ENCODE measurements at regions not wholly inside any gene's neighbourhood (a gene's known extent, or its start where the extent isn't known, plus 50 kb on each side); places are given as distances from the start of the nearest gene placed in this dataset.

DNA sequence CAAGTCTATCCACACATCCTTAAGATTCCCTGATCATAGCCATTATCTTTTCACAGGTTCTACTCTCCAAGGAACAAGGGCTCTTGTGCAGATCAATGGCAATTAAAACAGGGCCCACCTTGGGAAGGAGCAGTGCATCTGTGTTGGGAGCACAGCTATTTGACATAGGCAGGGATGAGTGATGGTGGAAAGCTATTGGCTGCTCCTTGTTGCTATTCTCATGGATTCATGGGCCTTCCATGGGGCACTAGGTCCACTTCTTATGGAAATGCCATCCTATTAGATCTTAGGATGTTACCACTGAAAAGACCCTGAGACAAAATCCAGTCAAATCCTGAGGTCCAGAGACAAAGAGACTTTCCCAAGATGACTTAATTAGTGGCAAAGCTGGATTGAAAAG is 148.6 kb upstream of the MTNR1B start:
- POLR2A ChIA-PET = no interaction called here
- no peak overlapping the region for H3K27ac Mint-ChIP-seq
- no peaks in the 10 kb centered on the region for H3K4me1 Mint-ChIP-seq
- no peaks in the 10 kb centered on the region for H3K36me3 Mint-ChIP-seq (ENCODE audit: low read depth)
- H3K9me3 Mint-ChIP-seq = no peaks in the 10 kb centered on the region
- no peak overlapping the region for H3K4me3 Mint-ChIP-seq
- H3K27me3 Mint-ChIP-seq = peaks cover 3% of the 10 kb centered on the region
- CTCF ChIA-PET = no interaction called here
- DNase-seq = no peak

DNA sequence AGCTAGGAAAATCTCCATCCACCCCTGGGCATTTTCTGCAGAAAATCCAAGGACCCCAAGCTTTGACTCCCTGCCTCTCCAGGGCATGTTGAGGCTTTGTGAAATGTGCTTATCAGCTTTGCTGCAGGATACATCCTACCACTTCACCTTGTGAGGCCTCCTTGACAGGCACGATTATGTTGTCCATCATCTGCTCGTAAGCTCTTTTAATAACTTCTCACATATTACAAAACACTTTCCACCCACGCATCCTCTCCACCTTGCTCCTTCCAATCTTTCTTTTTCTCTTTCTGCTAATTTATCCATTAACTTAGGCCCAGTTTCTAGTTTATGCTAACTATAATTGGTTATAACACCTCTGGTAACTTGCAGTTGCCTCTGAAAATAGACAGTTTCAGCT is 147.0 kb upstream of the MTNR1B start:
- no peaks in the 10 kb centered on the region for H3K9me3 Mint-ChIP-seq
- H3K4me3 Mint-ChIP-seq = no peak overlapping the region
- ChIA-PET POLR2A (no interaction called here), CTCF (no interaction called here)
- H3K27me3 Mint-ChIP-seq = peaks cover 3% of the 10 kb centered on the region
- DNase-seq = no peak
- H3K27ac Mint-ChIP-seq = no peak overlapping the region
- no peaks in the 10 kb centered on the region for H3K36me3 Mint-ChIP-seq (ENCODE audit: low read depth)
- no peaks in the 10 kb centered on the region for H3K4me1 Mint-ChIP-seq

DNA sequence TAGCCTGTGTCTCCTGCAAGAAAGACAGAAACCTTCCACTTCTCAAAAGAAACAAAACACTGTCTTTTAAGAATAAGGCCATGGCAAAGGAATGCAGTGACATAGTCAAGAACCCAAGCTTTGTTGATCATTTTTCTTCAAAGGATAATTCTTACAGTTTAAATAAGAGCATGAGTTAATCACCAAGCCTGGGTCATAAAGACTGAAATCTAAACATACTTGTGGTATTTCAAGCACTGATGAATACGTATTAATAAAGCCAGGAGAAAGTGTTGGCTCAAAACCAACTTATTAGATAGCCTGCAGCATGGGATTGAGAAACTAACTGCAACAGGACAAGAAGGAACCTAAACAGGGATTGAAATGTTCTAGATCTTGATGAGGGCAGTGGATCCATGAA is 143.3 kb upstream of the MTNR1B start:
- no peaks in the 10 kb centered on the region for H3K9me3 Mint-ChIP-seq
- POLR2A ChIA-PET = no interaction called here
- no peaks in the 10 kb centered on the region for H3K36me3 Mint-ChIP-seq (ENCODE audit: low read depth)
- H3K4me1 Mint-ChIP-seq = no peaks in the 10 kb centered on the region
- peaks cover 3% of the 10 kb centered on the region for H3K27me3 Mint-ChIP-seq
- CTCF ChIA-PET = no interaction called here
- no peak overlapping the region for H3K27ac Mint-ChIP-seq
- DNase-seq = no peak
- no peak overlapping the region for H3K4me3 Mint-ChIP-seq

DNA sequence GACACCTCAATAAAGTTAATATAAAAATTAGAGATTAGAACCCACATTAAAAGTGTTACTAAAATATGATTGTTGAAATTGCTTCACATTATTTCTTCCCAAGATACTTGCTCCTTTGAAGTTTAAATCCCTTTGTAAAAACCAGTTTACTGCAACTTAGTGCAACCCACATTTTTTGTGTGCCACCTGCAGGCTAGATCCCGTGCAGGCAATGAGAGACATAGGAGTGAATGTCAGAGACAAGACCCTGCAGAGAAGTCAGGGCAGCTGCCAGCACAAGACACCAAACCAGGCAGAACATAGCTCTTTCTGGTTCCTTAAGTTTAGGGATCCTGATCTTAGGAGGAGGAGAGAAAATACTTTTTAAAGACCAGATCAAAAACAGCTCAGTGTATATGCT is 142.8 kb upstream of the MTNR1B start:
- peaks cover 3% of the 10 kb centered on the region for H3K27me3 Mint-ChIP-seq
- no peak overlapping the region for H3K27ac Mint-ChIP-seq
- ChIA-PET CTCF (no interaction called here), POLR2A (no interaction called here)
- H3K9me3 Mint-ChIP-seq = no peaks in the 10 kb centered on the region
- H3K4me3 Mint-ChIP-seq = no peak overlapping the region
- H3K36me3 Mint-ChIP-seq (ENCODE audit: low read depth) = no peaks in the 10 kb centered on the region
- no peaks in the 10 kb centered on the region for H3K4me1 Mint-ChIP-seq
- no peak for DNase-seq

DNA sequence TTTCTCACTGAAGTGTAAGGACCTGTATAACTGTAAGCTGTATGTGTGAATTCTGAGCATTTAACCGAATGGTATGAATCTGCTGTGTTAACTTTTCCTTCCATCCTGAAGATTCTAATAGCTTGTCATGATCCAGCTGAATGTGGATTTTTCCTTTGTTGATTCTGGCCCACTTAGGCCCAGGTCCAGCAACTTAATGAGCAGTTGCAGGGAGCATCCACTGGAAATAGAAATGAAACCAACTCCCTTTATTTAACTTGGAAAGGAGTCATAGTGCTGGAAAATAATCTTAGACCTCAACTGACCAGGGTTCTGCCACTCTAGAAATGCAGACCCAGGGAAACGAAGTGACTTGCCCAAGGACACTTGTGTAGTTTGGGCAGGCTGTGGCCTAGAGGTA is 142.3 kb upstream of the MTNR1B start:
- POLR2A ChIA-PET = no interaction called here

DNA sequence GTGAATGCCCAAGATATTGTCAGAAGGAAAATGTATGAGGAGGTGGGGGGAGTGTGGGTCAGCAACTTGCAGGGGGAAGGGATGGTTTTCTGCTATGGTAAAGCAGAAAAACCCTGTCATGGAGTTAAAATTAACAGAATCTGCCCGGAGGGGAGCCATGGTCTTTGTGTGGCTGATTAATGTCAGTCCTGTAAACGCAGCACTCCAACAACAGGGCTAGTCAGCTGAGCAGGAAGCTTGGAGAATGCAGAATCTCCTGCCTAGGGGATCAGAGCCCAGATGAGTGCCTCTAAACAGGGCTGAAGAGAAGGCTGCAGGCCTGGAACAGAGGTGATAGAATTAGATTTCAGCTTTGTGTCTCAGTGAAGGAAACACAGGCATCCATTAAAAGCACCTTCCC is 140.9 kb upstream of the MTNR1B start:
- POLR2A ChIA-PET = no interaction called here

More for the DNA sequence above, 142.3 kb upstream of the MTNR1B start:
- H3K27ac Mint-ChIP-seq = no peak overlapping the region
- no peaks in the 10 kb centered on the region for H3K36me3 Mint-ChIP-seq (ENCODE audit: low read depth)
- H3K4me3 Mint-ChIP-seq = no peak overlapping the region
- H3K27me3 Mint-ChIP-seq = peaks cover 3% of the 10 kb centered on the region
- no peaks in the 10 kb centered on the region for H3K9me3 Mint-ChIP-seq
- no peaks in the 10 kb centered on the region for H3K4me1 Mint-ChIP-seq
- no peak for DNase-seq
- CTCF ChIA-PET = no interaction called here

DNA sequence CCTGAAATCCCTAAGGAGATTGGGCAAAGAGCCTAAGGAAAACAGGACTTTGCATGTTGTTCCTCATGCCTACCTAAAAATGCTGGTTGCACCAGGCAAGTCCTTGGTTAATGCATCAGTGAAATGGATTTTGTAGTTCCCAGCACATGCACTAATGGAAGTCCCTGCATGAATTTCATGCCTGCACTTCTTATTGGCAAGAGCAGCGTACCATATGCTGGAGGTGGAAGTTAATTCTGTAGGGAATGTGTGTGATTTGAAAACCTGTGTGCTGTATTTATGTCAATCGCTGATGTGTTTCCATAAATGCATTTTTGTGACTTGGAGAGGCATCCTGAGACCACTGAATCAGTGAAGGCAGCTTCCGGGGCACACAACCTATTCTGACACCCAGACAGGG is 140.3 kb upstream of the MTNR1B start:
- Mint-ChIP-seq H3K4me3 (no peak overlapping the region), H3K4me1 (no peaks in the 10 kb centered on the region), H3K27ac (no peak overlapping the region), H3K9me3 (no peaks in the 10 kb centered on the region), H3K36me3 (ENCODE audit: low read depth) (no peaks in the 10 kb centered on the region), H3K27me3 (peaks cover 3% of the 10 kb centered on the region)
- no peak for DNase-seq
- ChIA-PET POLR2A (no interaction called here), CTCF (no interaction called here)

More for the DNA sequence above, 140.9 kb upstream of the MTNR1B start:
- no peak for DNase-seq
- CTCF ChIA-PET = no interaction called here
- Mint-ChIP-seq H3K9me3 (no peaks in the 10 kb centered on the region), H3K4me1 (no peaks in the 10 kb centered on the region), H3K27me3 (peaks cover 3% of the 10 kb centered on the region), H3K36me3 (ENCODE audit: low read depth) (no peaks in the 10 kb centered on the region), H3K4me3 (no peak overlapping the region), H3K27ac (no peak overlapping the region)

DNA sequence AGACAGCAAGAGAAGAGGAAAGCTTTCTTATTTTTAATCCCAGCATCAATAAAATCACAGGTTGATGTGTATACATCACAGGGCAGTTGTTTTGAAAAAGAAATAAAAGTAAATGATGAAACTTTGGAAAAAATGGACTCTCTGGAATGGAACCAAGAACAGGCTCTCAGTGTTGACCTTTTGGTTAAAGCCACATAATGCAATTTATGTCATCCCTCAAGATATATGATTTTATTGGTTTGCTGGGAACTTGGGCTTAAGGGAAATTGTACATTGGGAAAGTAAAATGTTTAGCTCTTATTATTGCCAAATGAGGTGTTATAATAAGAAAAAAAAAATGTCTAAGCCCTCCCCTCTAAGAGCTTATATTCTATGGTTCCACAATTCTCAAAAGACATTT is 139.8 kb upstream of the MTNR1B start:
- CTCF ChIA-PET = no interaction called here
- H3K4me3 Mint-ChIP-seq = no peak overlapping the region
- no peaks in the 10 kb centered on the region for H3K36me3 Mint-ChIP-seq (ENCODE audit: low read depth)
- POLR2A ChIA-PET = no interaction called here
- H3K27me3 Mint-ChIP-seq = peaks cover 3% of the 10 kb centered on the region
- DNase-seq = no peak
- H3K27ac Mint-ChIP-seq = no peak overlapping the region
- no peaks in the 10 kb centered on the region for H3K9me3 Mint-ChIP-seq
- H3K4me1 Mint-ChIP-seq = no peaks in the 10 kb centered on the region

DNA sequence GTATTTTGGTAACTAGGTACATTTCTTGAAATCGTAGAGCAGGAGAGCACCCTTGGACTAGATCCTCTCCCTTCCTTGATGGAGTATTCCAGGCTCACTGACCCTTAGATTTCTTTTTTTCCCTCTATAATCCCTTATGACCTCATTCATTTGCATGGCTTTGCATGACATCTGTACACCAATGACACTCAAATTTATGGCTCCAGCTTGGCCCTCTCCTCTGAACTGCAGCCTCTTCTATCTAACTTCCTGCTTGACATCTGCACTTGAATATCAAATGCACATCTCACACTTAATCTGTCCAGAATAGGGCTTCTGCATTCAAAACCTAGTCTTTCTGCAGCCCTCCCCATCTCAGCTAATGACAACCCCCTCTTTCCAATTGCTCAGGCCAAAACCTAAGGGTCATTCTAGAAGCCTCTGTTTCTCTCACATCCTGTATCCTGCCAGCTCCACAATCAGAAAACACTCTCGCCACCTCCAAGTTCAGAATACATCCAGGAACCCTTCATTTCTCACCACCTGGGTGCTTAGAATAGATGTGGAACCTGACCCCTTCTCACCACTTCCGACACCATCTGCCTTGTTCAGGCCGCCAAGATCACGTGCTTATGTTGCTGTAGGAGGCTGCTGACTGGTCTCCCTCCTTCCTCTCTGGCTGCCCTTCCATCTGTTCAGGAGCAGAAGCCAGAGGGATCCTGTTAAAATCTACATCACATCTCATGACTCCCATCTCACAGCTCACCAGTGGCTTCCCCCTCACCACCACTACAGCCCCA is 138.9 kb upstream of the MTNR1B start:
- no peaks in the 10 kb centered on the region for H3K27me3 Mint-ChIP-seq
- DNase-seq = no peak
- no peak overlapping the region for H3K27ac Mint-ChIP-seq
- no peaks in the 10 kb centered on the region for H3K4me1 Mint-ChIP-seq
- POLR2A ChIA-PET = no interaction called here
- no peak overlapping the region for H3K4me3 Mint-ChIP-seq
- CTCF ChIA-PET = no interaction called here
- no peaks in the 10 kb centered on the region for H3K36me3 Mint-ChIP-seq (ENCODE audit: low read depth)
- H3K9me3 Mint-ChIP-seq = no peaks in the 10 kb centered on the region

DNA sequence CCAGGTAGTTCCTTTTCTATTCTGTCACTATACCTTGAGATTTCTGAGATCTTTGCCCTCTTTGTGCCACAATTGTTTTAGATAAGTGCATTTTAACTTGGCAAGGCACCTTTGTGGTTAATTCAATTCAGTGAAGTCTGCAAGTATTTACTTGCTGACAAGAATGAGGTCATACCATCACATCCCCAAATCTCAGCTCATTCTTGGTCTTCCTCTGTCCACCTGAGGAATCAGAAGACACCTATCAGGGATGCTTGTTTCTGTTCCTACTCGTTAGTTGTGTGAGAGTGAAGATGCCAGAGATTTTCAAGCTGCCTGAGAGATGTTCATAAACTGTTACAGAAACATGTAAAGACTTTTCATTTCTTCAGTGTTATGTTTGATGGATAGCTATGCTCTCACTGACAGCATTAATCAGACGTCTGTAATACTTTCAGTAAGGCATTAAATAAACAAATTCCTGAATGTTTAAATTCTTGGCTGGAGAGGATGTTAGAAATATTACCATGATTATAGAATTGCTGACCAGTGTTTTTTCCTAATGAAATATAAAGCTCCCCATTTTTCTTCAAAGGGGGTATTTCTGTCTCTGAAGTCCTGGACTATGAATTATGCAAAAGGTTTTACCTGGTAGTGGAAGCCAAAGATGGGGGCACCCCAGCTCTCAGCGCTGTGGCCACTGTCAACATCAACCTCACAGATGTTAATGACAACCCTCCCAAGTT is 135.0 kb upstream of the MTNR1B start:
- H3K4me1 Mint-ChIP-seq = no peaks in the 10 kb centered on the region
- no peak overlapping the region for H3K4me3 Mint-ChIP-seq
- H3K9me3 Mint-ChIP-seq = no peaks in the 10 kb centered on the region
- no peak overlapping the region for H3K27ac Mint-ChIP-seq
- H3K36me3 Mint-ChIP-seq (ENCODE audit: low read depth) = no peaks in the 10 kb centered on the region
- DNase-seq = no peak
- POLR2A ChIA-PET = no interaction called here
- CTCF ChIA-PET = no interaction called here
- no peaks in the 10 kb centered on the region for H3K27me3 Mint-ChIP-seq

DNA sequence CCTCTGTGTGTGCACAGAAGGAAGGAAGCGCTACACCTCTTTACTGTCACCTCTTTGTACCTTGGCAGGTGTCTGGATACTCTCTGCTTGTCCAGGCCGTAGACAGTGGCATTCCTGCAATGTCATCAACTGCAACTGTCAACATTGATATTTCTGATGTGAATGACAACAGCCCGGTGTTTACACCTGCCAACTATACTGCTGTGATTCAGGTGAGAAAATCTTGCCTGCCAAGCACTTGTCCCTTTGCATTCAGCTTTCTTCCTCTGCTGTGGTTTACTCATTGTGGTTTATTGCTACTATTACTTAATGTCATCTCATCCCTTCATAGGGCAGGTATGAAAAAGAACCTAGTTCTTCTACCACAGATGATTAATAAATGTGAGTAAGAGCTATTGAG is 131.9 kb upstream of the MTNR1B start:
- no peak for DNase-seq
- Mint-ChIP-seq H3K4me3 (no peak overlapping the region), H3K9me3 (no peaks in the 10 kb centered on the region), H3K36me3 (ENCODE audit: low read depth) (no peaks in the 10 kb centered on the region), H3K4me1 (no peaks in the 10 kb centered on the region), H3K27ac (no peak overlapping the region), H3K27me3 (no peaks in the 10 kb centered on the region)
- POLR2A ChIA-PET = no interaction called here
- CTCF ChIA-PET = no interaction called here

DNA sequence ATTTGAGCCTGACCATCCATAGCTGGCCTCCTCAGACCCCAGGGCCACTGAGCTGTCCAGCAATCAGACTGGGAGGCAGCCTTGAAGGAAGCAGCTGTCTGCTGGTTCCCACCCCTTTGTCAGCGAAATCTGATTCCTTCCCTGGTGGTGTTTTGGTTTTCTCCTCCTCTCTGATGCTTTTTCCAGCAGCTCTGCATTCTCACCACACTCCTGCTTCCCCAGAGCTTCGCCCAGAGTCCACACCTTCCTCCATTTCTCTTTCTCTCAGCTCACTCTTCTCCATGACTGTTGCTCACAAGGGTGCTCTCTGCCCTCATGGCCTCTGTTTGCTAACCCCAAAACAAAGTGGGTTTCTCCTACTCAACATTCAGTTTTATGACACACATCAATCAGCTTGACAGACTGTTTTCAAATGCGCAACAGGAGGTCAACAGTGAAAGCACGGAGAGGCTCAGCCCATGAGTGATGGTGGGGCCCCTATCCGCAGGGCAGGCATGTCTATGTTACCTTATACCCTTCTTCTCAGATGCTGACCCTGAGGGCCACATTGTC is 130.6 kb upstream of the MTNR1B start:
- POLR2A ChIA-PET = no interaction called here
- H3K27ac Mint-ChIP-seq = no peak overlapping the region
- DNase-seq = no peak
- no peaks in the 10 kb centered on the region for H3K4me1 Mint-ChIP-seq
- CTCF ChIA-PET = no interaction called here
- H3K4me3 Mint-ChIP-seq = no peak overlapping the region
- no peaks in the 10 kb centered on the region for H3K27me3 Mint-ChIP-seq
- H3K9me3 Mint-ChIP-seq = no peaks in the 10 kb centered on the region
- no peaks in the 10 kb centered on the region for H3K36me3 Mint-ChIP-seq (ENCODE audit: low read depth)

DNA sequence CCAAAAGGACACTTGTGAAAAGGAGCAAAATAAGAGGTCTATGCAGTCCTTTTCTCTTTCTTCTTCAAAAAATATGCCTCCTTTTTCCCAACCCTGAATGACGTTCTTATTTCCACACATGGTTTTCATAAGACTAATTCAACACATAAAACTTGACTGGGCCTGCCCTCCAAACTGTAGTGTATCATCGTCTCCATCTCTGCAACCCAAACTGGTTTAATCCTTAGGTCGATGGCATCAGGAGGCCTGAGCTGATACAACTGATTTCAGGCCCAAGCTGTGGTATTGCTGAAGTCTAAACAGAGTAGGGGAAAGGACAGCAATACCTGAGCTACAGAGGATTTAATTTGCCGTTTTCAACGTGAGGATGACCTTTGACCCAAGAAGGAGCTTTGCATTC is 130.0 kb upstream of the MTNR1B start:
- H3K36me3 Mint-ChIP-seq (ENCODE audit: low read depth) = no peaks in the 10 kb centered on the region

DNA sequence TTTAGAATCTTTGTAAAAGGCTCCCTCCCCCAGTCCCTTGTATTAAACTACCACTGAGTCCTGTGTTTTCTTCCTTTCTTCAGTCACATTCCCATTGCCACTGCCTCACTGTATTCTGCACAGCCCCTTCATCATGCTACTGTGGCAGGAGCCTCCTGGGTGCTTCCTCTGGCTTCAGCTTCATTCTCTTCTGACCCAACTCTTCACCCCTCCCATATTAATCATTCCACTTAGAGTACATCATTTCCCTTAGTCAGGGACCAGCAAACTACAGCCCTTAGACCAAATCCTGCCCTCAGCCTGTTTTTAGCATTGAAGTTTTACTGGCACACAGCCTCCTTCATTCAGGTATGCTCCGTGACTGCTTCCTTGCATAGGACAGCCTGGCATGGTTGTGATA is 127.7 kb upstream of the MTNR1B start:
- no peaks in the 10 kb centered on the region for H3K9me3 Mint-ChIP-seq
- H3K4me1 Mint-ChIP-seq = no peaks in the 10 kb centered on the region
- ChIA-PET POLR2A (no interaction called here), CTCF (no interaction called here)
- H3K36me3 Mint-ChIP-seq (ENCODE audit: low read depth) = no peaks in the 10 kb centered on the region
- DNase-seq = no peak
- H3K27me3 Mint-ChIP-seq = no peaks in the 10 kb centered on the region
- H3K27ac Mint-ChIP-seq = no peak overlapping the region
- H3K4me3 Mint-ChIP-seq = no peak overlapping the region

More for the DNA sequence above, 130.0 kb upstream of the MTNR1B start:
- DNase-seq = no peak
- CTCF ChIA-PET = no interaction called here
- Mint-ChIP-seq H3K27ac (no peak overlapping the region), H3K27me3 (no peaks in the 10 kb centered on the region), H3K4me1 (no peaks in the 10 kb centered on the region), H3K4me3 (no peak overlapping the region), H3K9me3 (no peaks in the 10 kb centered on the region)
- POLR2A ChIA-PET = no interaction called here
